A549 (cell line): ENCODE measurements at regions not wholly inside any gene's neighbourhood (a gene's known extent, or its start where the extent isn't known, plus 50 kb on each side); places are given as distances from the start of the nearest gene placed in this dataset.

Experiments
- ATAC-seq, 2 experiments: fragments of 200-7000 bp in 1 of 2; fragments of >200 bp in 1 of 2; cut with Nextera tagmentation in 1 of 2; cut with Tn5 transposase in 1 of 2; 3 replicates each; pipeline versions ENCODE4 v1.8.0 to v1.9.1; 2018 to 2020; ENCODE audit warnings: mild to moderate bottlenecking in 1 of 2, moderate library complexity in 1 of 2
- CTCF ChIA-PET: fragments of 300-600 bp; sonication (Branson Sonifier 250); formaldehyde crosslinking; extraction: SDS; loops from one replicate; lab custom pipeline; 2021; ENCODE audit warnings: antibody characterized with exemption, inconsistent platforms; lab: Yijun Ruan, JAX
- POLR2A ChIA-PET: fragments of 350-600 bp; formaldehyde crosslinking; extraction: SDS; loops from one replicate; lab custom pipeline; 2021; ENCODE audit warnings: antibody characterized with exemption, inconsistent platforms; lab: Yijun Ruan, JAX
- DNase-seq, 2 experiments: peaks; one replicate each; pipeline versions ENCODE4 v3.0.0 to v3.0.0-alpha.2; 2011 to 2016; ENCODE audit warnings: low read depth in 1 of 2, low spot score in 1 of 2
- FAIRE-seq: peaks from 2 replicates; lab custom pipeline; 2011; peaks lifted over from hg19 to GRCh38; lab: Jason Lieb, UNC
- H3K27ac ChIP-seq, 2 experiments: fragments of >200 bp; sonication (Bioruptor Twin); formaldehyde crosslinking; 3 replicates each; pipeline ENCODE4 v1.5.1; 2016 to 2017
- H3K4me1 ChIP-seq: fragments of >200 bp; sonication (Bioruptor Twin); formaldehyde crosslinking; 3 replicates; pipeline ENCODE4 v1.6.1; 2016
- H3K4me2 ChIP-seq: fragments of >200 bp; sonication (Bioruptor Twin); formaldehyde crosslinking; 3 replicates; pipeline ENCODE4 v1.6.1; 2016
- H3K4me3 ChIP-seq: fragments of >200 bp; sonication (Bioruptor Twin); formaldehyde crosslinking; 3 replicates; pipeline ENCODE4 v1.5.1; 2016
- H3K9me3 ChIP-seq: fragments of >200 bp; sonication (Bioruptor Twin); formaldehyde crosslinking; 3 replicates; pipeline ENCODE4 v1.6.1; 2016
- CBX2 ChIP-seq: fragments of 200-600 bp; sonication (generic); IDR thresholded peaks from 2 replicates; pipeline ENCODE4 v1.6.1; 2016; ENCODE audit warnings: low read depth, mild to moderate bottlenecking, borderline replicate concordance
- EHF ChIP-seq: fragments of 250-450 bp; sonication (Bioruptor Pico); IDR thresholded peaks from 2 replicates; pipeline ENCODE4 v1.5.0; 2020; ENCODE audit warnings: mild to moderate bottlenecking
- KDM1A ChIP-seq: fragments of 200-600 bp; sonication (generic); IDR thresholded peaks from 2 replicates; pipeline ENCODE4 v1.6.1; 2016; ENCODE audit warnings: low read depth, mild to moderate bottlenecking
- KDM5A ChIP-seq: fragments of 200-600 bp; sonication (generic); IDR thresholded peaks from 2 replicates; pipeline ENCODE4 v1.6.1; 2016; ENCODE audit warnings: antibody characterized with exemption, mild to moderate bottlenecking
- MAFK ChIP-seq: fragments of 450-650 bp; IDR thresholded peaks from 2 replicates; pipeline ENCODE4 v1.6.1; 2014; ENCODE audit not compliant: partially characterized antibody
- MAZ ChIP-seq: fragments of 150-350 bp; IDR thresholded peaks from 2 replicates; pipeline ENCODE4 v1.6.1; 2014; ENCODE audit warnings: antibody characterized with exemption, low read depth, low read length, borderline replicate concordance
- PHF8 ChIP-seq: fragments of 200-600 bp; sonication (generic); IDR thresholded peaks from 2 replicates; pipeline ENCODE4 v1.6.1; 2016; ENCODE audit warnings: low read depth, mild to moderate bottlenecking, antibody characterized with exemption, moderate library complexity, borderline replicate concordance
- POLR2AphosphoS2 ChIP-seq: conservative IDR thresholded peaks from 2 replicates; pipeline ENCODE4 v1.6.1; 2012; ENCODE audit warnings: low read length, improper control_type of control experiment, inconsistent platforms
- RAD21 ChIP-seq, 2 experiments: fragments of >200 bp in 1 of 2; sonication (Bioruptor Twin) in 1 of 2; formaldehyde crosslinking in 1 of 2; IDR thresholded peaks in 1 of 2; conservative IDR thresholded peaks in 1 of 2; 2 replicates in 1 of 2; 3 replicates in 1 of 2; pipeline ENCODE4 v1.6.1; 2012 to 2018; ENCODE audit warnings: inconsistent platforms in 1 of 2
- RFX5 ChIP-seq: fragments of 450-650 bp; IDR thresholded peaks from 2 replicates; pipeline ENCODE4 v1.7.1; 2014; ENCODE audit warnings: antibody characterized with exemption, mild to moderate bottlenecking, moderate library complexity
- ZFP36 ChIP-seq: fragments of 450-650 bp; IDR thresholded peaks from 2 replicates; pipeline ENCODE4 v1.6.1; 2014; ENCODE audit warnings: borderline replicate concordance; ENCODE audit not compliant: partially characterized antibody
- ZNF302 ChIP-seq: fragments of 250-450 bp; sonication (Bioruptor Pico); IDR thresholded peaks from 2 replicates; pipeline ENCODE4 v1.9.0; 2021; ENCODE audit warnings: inconsistent platforms, mild to moderate bottlenecking, moderate library complexity
- WGBS: methylation state at CpG from one replicate; pipeline ENCODE4 v1.1.6; 2017; ENCODE audit errors: missing lambda C conversion rate; 5-methylcytosine and 5-hydroxymethylcytosine counted together
- TF ChIP-seq, protein P1 (sequence below): IDR thresholded peaks from 2 replicates; pipeline ENCODE4 v1.6.1; 2012
- TF ChIP-seq, protein P2 (sequence below): fragments of 200-600 bp; sonication (generic); IDR thresholded peaks from 2 replicates; pipeline ENCODE4 v1.6.1; 2016; ENCODE audit warnings: antibody characterized with exemption, mild to moderate bottlenecking, moderate library complexity
- TF ChIP-seq, protein P3 (sequence below): fragments of 250-450 bp; sonication (Bioruptor Pico); IDR thresholded peaks from 2 replicates; pipeline ENCODE4 v1.5.0; 2021; ENCODE audit warnings: mild to moderate bottlenecking, moderate library complexity, borderline replicate concordance
- TF ChIP-seq, protein P4 (sequence below): fragments of 250-450 bp; sonication (Bioruptor Pico); IDR thresholded peaks from 2 replicates; pipeline ENCODE4 v1.5.0; 2020; ENCODE audit warnings: low read depth, mild to moderate bottlenecking, moderate library complexity

DNA sequence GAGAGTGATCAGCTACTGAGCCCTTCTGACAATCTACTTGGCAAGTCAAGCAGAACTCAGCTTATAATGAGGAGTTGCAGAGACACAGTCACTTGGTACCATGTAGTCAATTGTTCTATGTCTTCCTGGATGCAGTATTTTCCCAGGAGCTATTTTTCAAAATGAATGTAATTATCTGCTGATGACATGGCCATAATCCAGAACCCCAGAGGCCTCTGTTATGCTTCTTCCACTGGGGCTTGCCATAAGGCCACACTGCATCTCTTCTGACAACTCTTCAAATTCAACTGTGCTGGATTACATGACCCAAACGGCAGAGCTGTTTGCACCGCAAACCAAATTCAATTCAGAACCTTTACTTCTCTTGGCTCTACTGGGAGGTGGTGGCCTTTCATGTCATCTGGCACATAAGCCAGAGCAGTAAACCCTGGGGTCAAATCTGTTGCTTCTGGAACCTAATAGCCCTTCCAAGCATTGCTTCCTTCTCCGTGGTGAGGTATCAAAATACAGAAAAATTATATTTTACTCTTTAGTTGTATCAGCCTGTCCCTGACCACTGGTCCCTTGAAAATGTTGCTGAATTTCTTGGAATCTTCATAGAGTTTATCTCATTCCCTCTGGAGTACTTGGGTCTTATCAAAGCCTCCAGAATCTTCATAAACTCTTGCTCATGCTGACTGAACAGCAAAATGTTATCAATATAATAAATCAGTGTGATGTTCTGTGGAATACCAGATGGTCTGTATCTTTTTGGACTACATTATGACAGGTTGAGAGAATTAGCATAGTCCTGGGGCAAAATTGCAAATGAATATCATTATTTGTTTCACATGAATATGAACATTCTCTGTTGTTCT lies 79.4 kb upstream of the DCN start (continued):
- TF ChIP-seq, protein P1, sequence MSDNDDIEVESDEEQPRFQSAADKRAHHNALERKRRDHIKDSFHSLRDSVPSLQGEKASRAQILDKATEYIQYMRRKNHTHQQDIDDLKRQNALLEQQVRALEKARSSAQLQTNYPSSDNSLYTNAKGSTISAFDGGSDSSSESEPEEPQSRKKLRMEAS = no peak
- TF ChIP-seq RAD21 (conservative IDR thresholded peaks at IDR 0.05 in 1 of 2, IDR thresholded peaks at IDR 0.05 in 1 of 2) = no peak
- no peak for TF ChIP-seq RFX5
- no peak for TF ChIP-seq POLR2AphosphoS2

DNA sequence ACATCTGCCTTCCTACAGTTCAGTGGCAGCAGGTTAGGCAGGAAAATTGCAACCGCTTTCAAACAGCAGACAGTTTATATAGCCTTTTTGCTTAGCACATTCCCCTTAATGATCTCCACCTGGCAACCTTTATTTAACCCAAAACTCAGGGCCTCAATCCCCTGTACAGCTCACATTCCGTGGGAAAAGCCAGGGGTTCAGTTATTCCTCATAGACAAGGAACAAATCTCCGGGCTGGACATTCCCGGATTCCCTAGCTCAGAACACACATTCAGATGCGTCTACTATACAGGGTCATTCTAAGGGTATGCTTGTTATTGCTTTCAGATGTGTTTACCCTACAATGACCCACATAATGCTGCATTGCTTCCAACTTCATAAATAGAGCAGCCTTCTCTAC lies 73.8 kb upstream of the DCN start:
- Histone ChIP-seq H3K9me3 (no peaks in the 10 kb centered on the region), H3K4me2 (no peak overlapping the region), H3K27ac (no peak overlapping the region), H3K4me1 (no peaks in the 10 kb centered on the region), H3K4me3 (no peak overlapping the region)
- TF ChIP-seq KDM1A (no peak), EHF (CRISPR knock-in tag) (no peak), MAZ (no peak), ZFP36 (no peak), ZNF302 (no peak), RFX5 (no peak), CBX2 (no peak), MAFK (no peak), PHF8 (no peak), KDM5A (no peak)
- TF ChIP-seq, protein P2, sequence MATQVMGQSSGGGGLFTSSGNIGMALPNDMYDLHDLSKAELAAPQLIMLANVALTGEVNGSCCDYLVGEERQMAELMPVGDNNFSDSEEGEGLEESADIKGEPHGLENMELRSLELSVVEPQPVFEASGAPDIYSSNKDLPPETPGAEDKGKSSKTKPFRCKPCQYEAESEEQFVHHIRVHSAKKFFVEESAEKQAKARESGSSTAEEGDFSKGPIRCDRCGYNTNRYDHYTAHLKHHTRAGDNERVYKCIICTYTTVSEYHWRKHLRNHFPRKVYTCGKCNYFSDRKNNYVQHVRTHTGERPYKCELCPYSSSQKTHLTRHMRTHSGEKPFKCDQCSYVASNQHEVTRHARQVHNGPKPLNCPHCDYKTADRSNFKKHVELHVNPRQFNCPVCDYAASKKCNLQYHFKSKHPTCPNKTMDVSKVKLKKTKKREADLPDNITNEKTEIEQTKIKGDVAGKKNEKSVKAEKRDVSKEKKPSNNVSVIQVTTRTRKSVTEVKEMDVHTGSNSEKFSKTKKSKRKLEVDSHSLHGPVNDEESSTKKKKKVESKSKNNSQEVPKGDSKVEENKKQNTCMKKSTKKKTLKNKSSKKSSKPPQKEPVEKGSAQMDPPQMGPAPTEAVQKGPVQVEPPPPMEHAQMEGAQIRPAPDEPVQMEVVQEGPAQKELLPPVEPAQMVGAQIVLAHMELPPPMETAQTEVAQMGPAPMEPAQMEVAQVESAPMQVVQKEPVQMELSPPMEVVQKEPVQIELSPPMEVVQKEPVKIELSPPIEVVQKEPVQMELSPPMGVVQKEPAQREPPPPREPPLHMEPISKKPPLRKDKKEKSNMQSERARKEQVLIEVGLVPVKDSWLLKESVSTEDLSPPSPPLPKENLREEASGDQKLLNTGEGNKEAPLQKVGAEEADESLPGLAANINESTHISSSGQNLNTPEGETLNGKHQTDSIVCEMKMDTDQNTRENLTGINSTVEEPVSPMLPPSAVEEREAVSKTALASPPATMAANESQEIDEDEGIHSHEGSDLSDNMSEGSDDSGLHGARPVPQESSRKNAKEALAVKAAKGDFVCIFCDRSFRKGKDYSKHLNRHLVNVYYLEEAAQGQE = no peak
- TF ChIP-seq, protein P3, sequence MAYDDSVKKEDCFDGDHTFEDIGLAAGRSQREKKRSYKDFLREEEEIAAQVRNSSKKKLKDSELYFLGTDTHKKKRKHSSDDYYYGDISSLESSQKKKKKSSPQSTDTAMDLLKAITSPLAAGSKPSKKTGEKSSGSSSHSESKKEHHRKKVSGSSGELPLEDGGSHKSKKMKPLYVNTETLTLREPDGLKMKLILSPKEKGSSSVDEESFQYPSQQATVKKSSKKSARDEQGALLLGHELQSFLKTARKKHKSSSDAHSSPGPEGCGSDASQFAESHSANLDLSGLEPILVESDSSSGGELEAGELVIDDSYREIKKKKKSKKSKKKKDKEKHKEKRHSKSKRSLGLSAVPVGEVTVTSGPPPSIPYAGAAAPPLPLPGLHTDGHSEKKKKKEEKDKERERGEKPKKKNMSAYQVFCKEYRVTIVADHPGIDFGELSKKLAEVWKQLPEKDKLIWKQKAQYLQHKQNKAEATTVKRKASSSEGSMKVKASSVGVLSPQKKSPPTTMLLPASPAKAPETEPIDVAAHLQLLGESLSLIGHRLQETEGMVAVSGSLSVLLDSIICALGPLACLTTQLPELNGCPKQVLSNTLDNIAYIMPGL (CRISPR knock-in tag) = no peak
- TF ChIP-seq, protein P1 = no peak
- TF ChIP-seq, protein P4, sequence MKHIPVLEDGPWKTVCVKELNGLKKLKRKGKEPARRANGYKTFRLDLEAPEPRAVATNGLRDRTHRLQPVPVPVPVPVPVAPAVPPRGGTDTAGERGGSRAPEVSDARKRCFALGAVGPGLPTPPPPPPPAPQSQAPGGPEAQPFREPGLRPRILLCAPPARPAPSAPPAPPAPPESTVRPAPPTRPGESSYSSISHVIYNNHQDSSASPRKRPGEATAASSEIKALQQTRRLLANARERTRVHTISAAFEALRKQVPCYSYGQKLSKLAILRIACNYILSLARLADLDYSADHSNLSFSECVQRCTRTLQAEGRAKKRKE (CRISPR knock-in tag) = no peak
- DNase-seq = no peak
- 51% methylated on average over 5 of the region's 5 CpGs for WGBS
- ChIA-PET CTCF (no interaction called here), POLR2A (no interaction called here)
- no peak for ATAC-seq
- no peak for FAIRE-seq
